Endothelial cell of umbilical vein (primary cell): ENCODE measurements at regions not wholly inside any gene's neighbourhood (a gene's known extent, or its start where the extent isn't known, plus 50 kb on each side); places are given as distances from the start of the nearest gene placed in this dataset.

Source experiments
- BruUV-seq: library from RNA; stranded (reverse); fragments of 400-500 nt; replicated peaks from 2 replicates; lab custom pipeline; 2021; lab: Mats Ljungman, UMichigan
- CTCF ChIA-PET: fragments of 300-600, 350-600 bp; sonication (Branson Sonifier 250); formaldehyde crosslinking; loops from one replicate; lab custom pipeline; 2021; ENCODE audit warnings: antibody characterized with exemption, inconsistent platforms; lab: Charles Lee
- POLR2A ChIA-PET: fragments of 300-600, 350-600 bp; sonication (Branson Sonifier 250); formaldehyde crosslinking; loops from one replicate; lab custom pipeline; 2021; ENCODE audit warnings: antibody characterized with exemption, inconsistent platforms; lab: Charles Lee
- DNase-seq: peaks from one replicate; pipeline ENCODE4 v3.0.0-alpha.2; 2011; ENCODE audit warnings: low read depth, low spot score
- FAIRE-seq: peaks from 2 replicates; lab custom pipeline; 2011; peaks lifted over from hg19 to GRCh38; lab: Jason Lieb, UNC
- H2AFZ ChIP-seq: 2 replicates; pipeline ENCODE4 v1.6.0; 2012; ENCODE audit warnings: low read depth, low read length, control low read depth, inconsistent platforms
- H3K27ac ChIP-seq: 2 replicates; pipeline ENCODE4 v1.5.1; 2011; ENCODE audit warnings: low read depth, mild to moderate bottlenecking, control low read depth, low read length, moderate library complexity; ENCODE audit not compliant: insufficient read depth
- H3K27me3 ChIP-seq, 2 experiments: 2 replicates each; pipeline versions ENCODE4 v1.6.0 to v1.6.1; 2011; ENCODE audit warnings: low read length in 2 of 2, mixed read lengths in 1 of 2; ENCODE audit not compliant: control insufficient read depth in 2 of 2, insufficient read depth in 2 of 2
- H3K36me3 ChIP-seq, 2 experiments: 2 replicates in 1 of 2; 3 replicates in 1 of 2; pipeline ENCODE4 v1.5.1; 2011; ENCODE audit warnings: low read length in 2 of 2, mild to moderate bottlenecking in 1 of 2, moderate library complexity in 1 of 2; ENCODE audit not compliant: control insufficient read depth in 2 of 2, insufficient read depth in 2 of 2; ENCODE audit errors: extremely low read depth in 1 of 2
- H3K4me1 ChIP-seq: 3 replicates; pipeline ENCODE4 v1.5.1; 2011; ENCODE audit warnings: mild to moderate bottlenecking, low read length; ENCODE audit not compliant: control insufficient read depth, insufficient read depth; ENCODE audit errors: extremely low read depth
- H3K4me2 ChIP-seq: 2 replicates; pipeline ENCODE4 v1.6.1; 2011; ENCODE audit warnings: low read length, control low read depth, mixed read lengths; ENCODE audit not compliant: insufficient read depth
- H3K4me3 ChIP-seq, 3 experiments: fragments of 200-600 bp in 1 of 3; sonication (generic), shearing (Covaris generic) in 1 of 3; replicated peaks in 1 of 3; 2 replicates each; pipeline ENCODE4 v1.5.1; 2011 to 2016; ENCODE audit warnings: control low read depth in 3 of 3, low read length in 3 of 3, mild to moderate bottlenecking in 2 of 3, inconsistent platforms in 1 of 3, low read depth in 1 of 3, moderate library complexity in 1 of 3; ENCODE audit not compliant: insufficient read depth in 1 of 3
- H3K79me2 ChIP-seq: 2 replicates; pipeline ENCODE4 v1.6.0; 2012; ENCODE audit warnings: low read length, inconsistent platforms; ENCODE audit not compliant: control insufficient read depth, insufficient read depth
- H3K9ac ChIP-seq: replicated peaks from 2 replicates; pipeline ENCODE3; 2011; ENCODE audit warnings: low read length, control low read depth; ENCODE audit not compliant: insufficient read depth; ENCODE audit errors: extremely low read depth
- H3K9me1 ChIP-seq: replicated peaks from 3 replicates; pipeline ENCODE4 v1.6.0; 2011; ENCODE audit warnings: mild to moderate bottlenecking, low read length; ENCODE audit not compliant: control insufficient read depth, insufficient read depth; ENCODE audit errors: extremely low read depth
- H3K9me3 ChIP-seq: replicated peaks from 2 replicates; pipeline ENCODE4 v1.5.1; 2012; ENCODE audit warnings: low read length, inconsistent platforms; ENCODE audit not compliant: control insufficient read depth, insufficient read depth
- H4K20me1 ChIP-seq: replicated peaks from 2 replicates; pipeline ENCODE3; 2011; ENCODE audit warnings: mild to moderate bottlenecking, low read length; ENCODE audit not compliant: control insufficient read depth, insufficient read depth; ENCODE audit errors: extremely low read depth
- EZH2 ChIP-seq: IDR thresholded peaks from 2 replicates; pipeline ENCODE4 v1.6.1; 2012; ENCODE audit warnings: borderline replicate concordance, low read depth, mild to moderate bottlenecking, moderate library complexity, low read length, inconsistent platforms; ENCODE audit not compliant: severe bottlenecking
- FOS ChIP-seq: IDR thresholded peaks from 2 replicates; pipeline ENCODE4 v1.6.1; 2011; ENCODE audit warnings: mild to moderate bottlenecking, low read length, moderate library complexity, borderline replicate concordance; ENCODE audit not compliant: insufficient read depth
- GATA2 ChIP-seq: IDR thresholded peaks from 2 replicates; pipeline ENCODE4 v1.7.0; 2011; ENCODE audit warnings: low read depth, mild to moderate bottlenecking, moderate library complexity, mixed read lengths, low read length; ENCODE audit not compliant: insufficient read length, insufficient read depth
- JUN ChIP-seq: IDR thresholded peaks from 2 replicates; pipeline ENCODE4 v1.6.1; 2011; ENCODE audit warnings: borderline replicate concordance, low read depth; ENCODE audit not compliant: insufficient read length, insufficient read depth
- MYC ChIP-seq: IDR thresholded peaks from one replicate; pipeline ENCODE4 v1.6.1; 2011; ENCODE audit warnings: mild to moderate bottlenecking, low read depth, low read length
- POLR2A ChIP-seq: IDR thresholded peaks from 2 replicates; pipeline ENCODE4 v1.6.1; 2012; ENCODE audit warnings: low read depth, mild to moderate bottlenecking, control low read depth, low read length
- POLR2AphosphoS5 ChIP-seq: IDR thresholded peaks from 2 replicates; pipeline ENCODE4 v1.6.1; 2012; ENCODE audit warnings: low read depth, mild to moderate bottlenecking, control low read depth, low read length, moderate library complexity; ENCODE audit not compliant: insufficient read depth
- dilution Hi-C: fragments of 300-500 bp; cut with MboI; formaldehyde crosslinking; loops from one replicate; pipeline ENCODE4 v1.15.0; 2019; ENCODE audit warnings: low sequenced_read_pairs; ENCODE audit not compliant: extremely low pct_ligation_motif_present
- intact Hi-C: fragments of 100-400 bp; cut with micrococcal nuclease; formaldehyde crosslinking; loops from one replicate; pipeline ENCODE4 v1.10.0; 2022
- TF ChIP-seq, protein P1 (sequence below): IDR thresholded peaks from 2 replicates; pipeline ENCODE4 v1.6.1; 2011; ENCODE audit not compliant: insufficient read depth, insufficient read length
- TF ChIP-seq, protein P2 (sequence below), 2 donors: IDR thresholded peaks; 1 replicate in 1 of 2; 2 replicates in 1 of 2; pipeline ENCODE4 v1.5.1; 2011; ENCODE audit warnings: low read length in 2 of 2, mild to moderate bottlenecking in 2 of 2, moderate library complexity in 2 of 2, control low read depth in 1 of 2, inconsistent platforms in 1 of 2, low read depth in 1 of 2; ENCODE audit not compliant: insufficient read depth in 1 of 2; ENCODE audit errors: extremely low read depth in 1 of 2

GRCh38 chr18:77495079-77495478 lies 245.4 kb downstream of the GALR1 start:
- no peak overlapping the region for H3K4me3 ChIP-seq
- ChIA-PET CTCF (no interaction called here), POLR2A (no interaction called here)
- no peak overlapping the region for H3K4me2 ChIP-seq
- H3K9ac ChIP-seq = no peak overlapping the region
- intact Hi-C loops = no loop called here
- no peaks in the 10 kb centered on the region for H4K20me1 ChIP-seq
- H3K36me3 ChIP-seq = no peaks in the 10 kb centered on the region
- TF ChIP-seq FOS = no peak
- no peak for TF ChIP-seq POLR2A
- TF ChIP-seq EZH2 = no peak
- no peak for TF ChIP-seq MYC
- no peak for TF ChIP-seq POLR2AphosphoS5
- TF ChIP-seq, protein P1, sequence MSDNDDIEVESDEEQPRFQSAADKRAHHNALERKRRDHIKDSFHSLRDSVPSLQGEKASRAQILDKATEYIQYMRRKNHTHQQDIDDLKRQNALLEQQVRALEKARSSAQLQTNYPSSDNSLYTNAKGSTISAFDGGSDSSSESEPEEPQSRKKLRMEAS = no peak
- no peak for TF ChIP-seq JUN
- no peak for TF ChIP-seq GATA2
- TF ChIP-seq, protein P2, sequence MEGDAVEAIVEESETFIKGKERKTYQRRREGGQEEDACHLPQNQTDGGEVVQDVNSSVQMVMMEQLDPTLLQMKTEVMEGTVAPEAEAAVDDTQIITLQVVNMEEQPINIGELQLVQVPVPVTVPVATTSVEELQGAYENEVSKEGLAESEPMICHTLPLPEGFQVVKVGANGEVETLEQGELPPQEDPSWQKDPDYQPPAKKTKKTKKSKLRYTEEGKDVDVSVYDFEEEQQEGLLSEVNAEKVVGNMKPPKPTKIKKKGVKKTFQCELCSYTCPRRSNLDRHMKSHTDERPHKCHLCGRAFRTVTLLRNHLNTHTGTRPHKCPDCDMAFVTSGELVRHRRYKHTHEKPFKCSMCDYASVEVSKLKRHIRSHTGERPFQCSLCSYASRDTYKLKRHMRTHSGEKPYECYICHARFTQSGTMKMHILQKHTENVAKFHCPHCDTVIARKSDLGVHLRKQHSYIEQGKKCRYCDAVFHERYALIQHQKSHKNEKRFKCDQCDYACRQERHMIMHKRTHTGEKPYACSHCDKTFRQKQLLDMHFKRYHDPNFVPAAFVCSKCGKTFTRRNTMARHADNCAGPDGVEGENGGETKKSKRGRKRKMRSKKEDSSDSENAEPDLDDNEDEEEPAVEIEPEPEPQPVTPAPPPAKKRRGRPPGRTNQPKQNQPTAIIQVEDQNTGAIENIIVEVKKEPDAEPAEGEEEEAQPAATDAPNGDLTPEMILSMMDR (IDR thresholded peaks at IDR 0.05; ENCODE audit: extremely low read depth in 1 of 2, insufficient read depth in 1 of 2, low read depth in 1 of 2, low read length in 2 of 2) = no peak
- no peaks in the 10 kb centered on the region for H3K27me3 ChIP-seq
- no peak overlapping the region for H3K27ac ChIP-seq
- DNase-seq (no peak), FAIRE-seq (no peak)
- no TSS peak for BruUV-seq
- no peaks in the 10 kb centered on the region for H3K79me2 ChIP-seq
- no peak overlapping the region for H2AFZ ChIP-seq
- dilution Hi-C loops = no loop called here
- H3K4me1 ChIP-seq = no peaks in the 10 kb centered on the region
- peaks cover 4% of the 10 kb centered on the region for H3K9me3 ChIP-seq
- H3K9me1 ChIP-seq = no peaks in the 10 kb centered on the region
